Bone marrow (tissue), 2 donors: ENCODE measurements at regions not wholly inside any gene's neighbourhood (a gene's known extent, or its start where the extent isn't known, plus 50 kb on each side); places are given as distances from the start of the nearest gene placed in this dataset.
"Not testable (repeated sequence)": the region's sequence is repeated elsewhere in the genome, so short reads cannot be mapped to it uniquely, and the experiment has no call there.

Experiments used
- DNase-seq, 2 donors: peaks; one replicate each; lab custom pipeline; 2025; lab: John Stamatoyannopoulos, UW

DNA sequence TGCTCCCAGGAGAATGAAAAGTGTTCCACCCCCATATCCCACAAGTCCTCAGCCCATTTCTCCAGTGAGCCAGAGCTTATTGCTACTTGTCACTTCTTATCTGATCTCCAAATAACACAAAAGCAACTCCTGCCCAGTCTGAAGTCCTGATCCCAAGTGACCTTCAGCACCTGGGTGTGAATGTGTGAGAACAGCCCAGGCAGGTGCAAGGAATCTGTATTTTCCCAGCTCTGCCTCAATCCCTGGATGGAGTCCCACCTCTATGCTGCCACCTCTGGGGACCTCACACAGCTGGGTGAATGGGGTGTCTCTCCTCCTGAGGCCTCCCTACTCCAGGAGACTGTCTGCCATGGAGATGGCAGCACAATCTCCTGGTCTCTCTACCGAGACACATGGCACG lies 402.4 kb upstream of the PROX1 start:
- no peak for DNase-seq

DNA sequence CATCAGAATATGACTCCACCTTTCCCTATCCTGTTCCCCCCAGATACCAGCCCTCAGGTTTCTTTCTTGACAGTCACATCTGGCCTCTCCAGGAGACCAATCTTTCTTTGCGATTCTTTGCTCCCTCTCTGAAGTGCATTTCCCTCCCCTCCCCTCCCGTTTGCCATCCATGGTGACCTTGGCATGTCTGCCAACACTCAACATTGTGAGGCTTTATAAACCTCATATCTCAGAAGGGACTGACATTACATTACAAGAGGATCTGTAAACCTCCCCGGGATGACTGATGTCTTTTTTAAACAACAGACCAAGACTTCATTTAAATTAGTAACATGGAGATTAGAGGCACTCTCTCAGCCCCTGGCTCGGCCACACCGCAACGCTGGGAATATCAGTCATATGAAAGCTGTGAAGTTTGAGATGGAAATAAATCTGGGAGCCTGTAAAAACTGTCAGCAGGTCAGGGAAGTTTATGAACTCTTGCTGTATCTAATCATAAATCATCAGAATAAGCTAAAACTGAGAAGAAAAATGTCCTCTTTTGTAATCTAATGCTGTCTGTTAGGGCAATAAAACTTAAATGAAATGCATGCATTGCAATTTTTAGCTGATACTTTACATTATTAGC lies 401.7 kb upstream of the PROX1 start:
- DNase-seq = no peak

DNA sequence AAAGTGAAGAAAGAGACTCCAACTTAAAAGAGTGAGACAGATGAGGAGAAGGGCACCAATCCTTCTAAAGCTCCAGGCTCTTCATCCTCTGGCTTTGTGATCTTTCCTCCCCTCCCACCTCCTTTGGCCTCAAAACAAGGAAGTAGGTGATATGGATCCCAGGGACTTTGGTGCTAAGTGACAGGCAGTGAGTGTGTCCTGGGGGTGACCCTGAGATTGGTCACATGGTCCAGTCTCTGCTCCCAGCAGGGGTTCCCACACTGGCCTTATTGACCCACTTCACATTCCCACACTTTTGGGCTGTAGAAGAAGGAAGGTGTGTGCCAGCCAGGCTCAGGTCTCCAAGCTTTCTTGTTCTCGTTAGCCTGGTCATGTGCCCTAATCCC lies 401.2 kb upstream of the PROX1 start:
- DNase-seq = no peak

DNA sequence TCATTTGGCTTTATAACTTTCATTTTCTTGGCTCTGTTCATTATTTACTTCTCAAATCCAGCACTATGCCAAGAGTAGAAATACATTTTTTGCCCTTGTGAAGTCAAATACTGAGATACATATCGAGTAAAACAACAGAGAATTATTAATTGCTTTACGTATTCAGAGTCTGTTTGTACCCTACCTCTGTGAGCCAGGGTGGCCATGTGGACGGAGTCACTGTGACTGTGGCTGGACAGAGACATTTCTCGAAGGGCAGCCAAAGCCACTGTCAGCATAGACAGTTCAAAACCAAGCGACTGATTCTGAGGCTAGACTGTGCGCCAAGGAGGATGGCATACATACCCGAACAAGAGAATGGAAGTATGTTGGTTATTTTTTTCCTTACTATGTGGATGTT lies 391.0 kb upstream of the PROX1 start:
- DNase-seq = no peak

DNA sequence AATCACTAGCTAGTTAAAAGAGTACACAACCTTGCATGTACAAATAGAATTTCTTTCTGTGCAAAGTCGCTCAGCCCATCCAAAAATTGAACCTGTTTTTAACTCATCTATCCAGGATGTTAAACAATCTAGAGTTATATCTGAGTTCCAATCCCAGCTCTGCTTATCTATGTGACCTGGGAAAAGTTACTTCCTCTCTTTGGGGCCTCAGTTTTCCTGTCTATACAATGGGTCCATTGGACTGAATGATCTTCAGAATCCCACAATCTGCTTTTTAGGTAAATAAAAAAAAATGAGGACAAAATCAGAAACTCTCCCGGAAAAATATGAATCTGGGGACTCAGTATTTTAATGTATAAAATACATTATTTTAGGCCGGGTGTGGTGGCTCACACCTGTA lies 389.5 kb upstream of the PROX1 start:
- no peak for DNase-seq

DNA sequence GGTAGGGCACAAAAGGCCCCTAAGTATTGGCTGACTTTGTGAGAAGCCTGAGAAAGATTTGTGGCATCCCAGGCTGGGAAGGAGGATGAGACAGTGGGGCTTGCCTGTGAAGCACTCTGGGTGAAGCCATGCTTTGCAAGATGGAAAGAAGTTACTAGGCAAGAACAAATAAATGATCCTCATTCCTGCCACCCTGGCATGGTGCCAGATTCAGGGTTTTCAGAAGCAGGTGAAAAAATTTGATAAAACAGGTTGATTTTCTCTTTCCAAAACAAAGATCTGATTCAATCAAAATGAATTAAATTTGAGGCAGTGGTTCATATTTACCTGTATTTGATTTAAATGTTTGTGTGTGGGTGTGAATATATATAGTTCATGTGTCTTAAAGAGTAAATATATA lies 386.9 kb upstream of the PROX1 start:
- no peak for DNase-seq

DNA sequence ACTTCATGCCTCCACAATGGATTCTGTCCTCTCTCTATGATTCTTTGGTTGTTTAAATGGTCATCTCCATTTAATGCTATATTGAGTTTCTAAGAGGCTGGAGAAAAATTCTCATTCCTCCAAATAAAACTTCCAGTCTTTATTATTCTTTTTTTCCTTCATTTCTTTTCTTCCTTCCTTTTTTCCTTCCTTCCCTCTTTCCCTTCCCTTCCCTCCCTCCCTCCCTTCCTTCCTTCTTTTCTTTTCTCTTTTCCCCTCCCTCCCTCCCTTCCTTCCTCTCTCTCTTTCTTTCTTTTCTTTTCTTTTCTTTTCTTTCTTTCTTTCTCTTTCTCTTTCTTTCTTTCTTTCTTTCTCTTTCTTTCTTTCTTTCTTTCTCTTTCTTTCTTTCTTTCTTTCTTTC lies 386.1 kb upstream of the PROX1 start:
- DNase-seq = not testable (repeated sequence)

DNA sequence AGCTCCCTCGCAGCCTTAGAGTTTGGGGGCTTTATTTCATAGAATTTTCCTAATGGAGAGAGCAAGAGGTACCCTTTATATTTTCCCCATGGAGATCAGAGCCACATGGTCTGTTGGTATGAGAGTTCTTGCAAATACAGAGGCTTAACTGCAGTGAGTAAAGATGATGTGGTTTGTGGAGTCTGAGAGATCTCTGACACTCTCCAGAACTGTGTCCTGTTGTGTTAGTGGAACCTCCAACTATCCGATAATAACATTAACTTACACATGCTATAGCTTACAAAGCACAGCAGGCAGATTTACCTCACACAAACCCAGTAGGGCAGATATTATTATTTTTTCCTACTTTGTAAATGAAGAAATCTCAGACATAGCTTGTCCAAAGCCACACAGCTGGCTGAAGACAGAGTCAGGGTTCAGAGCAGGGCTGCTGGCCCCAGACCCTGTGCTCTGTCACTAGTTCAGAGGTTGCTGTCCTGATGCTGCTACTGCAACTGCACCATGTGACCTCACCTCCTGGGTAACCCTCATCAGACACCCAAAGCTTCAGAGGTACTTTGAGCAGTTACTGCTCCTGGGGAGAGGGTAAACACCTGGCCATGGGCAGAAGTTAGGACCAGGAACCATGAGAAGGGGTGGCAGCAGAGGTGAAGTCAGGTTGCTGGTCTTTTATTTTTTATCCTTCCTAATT lies 384.8 kb upstream of the PROX1 start:
- no peak for DNase-seq

DNA sequence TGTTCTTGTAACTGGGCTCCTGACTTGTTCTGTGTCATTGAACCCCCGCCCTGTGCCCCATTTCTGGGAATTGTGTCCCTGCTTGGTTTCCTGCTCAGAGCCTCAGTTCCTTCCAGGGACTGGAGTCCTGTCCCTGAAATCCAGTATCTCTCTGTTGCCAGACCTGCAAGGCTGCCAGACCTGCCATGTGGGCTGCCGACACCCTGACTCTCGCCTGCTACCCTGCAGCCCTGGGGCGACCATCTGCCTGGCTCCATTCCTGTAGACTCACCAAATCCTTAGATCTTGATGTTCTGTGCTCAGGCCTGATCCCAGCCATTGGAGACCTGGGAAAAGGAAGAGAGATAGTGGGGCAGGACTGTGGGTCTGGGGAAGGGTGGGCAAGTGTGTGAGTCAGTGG lies 383.3 kb upstream of the PROX1 start:
- no peak for DNase-seq

DNA sequence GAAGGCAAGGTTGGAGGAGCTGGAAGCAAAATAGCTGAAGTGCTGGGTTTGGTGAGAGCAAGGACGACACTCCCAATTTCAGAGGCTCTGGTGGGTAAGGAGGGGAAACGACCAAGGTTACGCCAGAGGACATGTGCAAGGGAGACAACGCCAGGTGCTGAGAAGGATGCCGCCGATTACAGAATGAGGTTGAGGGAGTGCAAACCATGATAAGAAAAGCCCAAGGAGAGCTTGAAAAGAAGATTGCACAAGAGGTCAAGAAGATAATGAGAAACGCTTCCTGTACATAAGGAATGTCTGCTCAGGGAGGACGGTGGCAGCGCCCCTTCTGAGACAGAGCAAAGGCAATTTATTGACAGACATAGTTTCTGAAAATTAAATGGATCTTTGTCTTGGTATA lies 382.0 kb upstream of the PROX1 start:
- DNase-seq = no peak

DNA sequence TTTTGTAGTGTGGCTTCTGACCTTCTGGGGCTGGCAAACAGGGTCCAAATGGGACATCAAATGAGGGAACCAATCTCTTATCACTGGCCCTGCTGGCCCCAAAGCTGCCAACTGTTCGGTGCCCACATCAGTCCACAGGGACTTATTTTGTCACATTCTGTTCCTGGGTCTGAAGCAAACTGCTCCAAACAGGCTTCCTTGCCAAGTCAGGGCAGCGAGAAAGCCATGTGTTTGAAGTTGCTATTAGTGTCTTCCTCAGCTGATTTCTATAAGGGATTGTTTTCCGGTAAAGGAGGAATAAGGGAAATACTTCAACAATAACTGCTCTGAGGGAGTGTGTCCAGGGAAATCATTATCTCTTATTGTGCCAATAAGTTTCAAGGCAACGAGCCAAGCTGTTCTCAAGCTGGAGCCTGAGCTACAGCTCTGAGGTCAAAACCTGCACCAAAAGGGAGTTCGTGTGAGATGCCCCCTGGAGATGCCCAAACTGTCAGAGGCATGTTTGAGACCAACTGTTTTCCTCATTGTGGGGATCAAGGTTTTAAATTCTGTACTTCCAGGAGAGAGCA lies 381.4 kb upstream of the PROX1 start:
- DNase-seq = no peak

DNA sequence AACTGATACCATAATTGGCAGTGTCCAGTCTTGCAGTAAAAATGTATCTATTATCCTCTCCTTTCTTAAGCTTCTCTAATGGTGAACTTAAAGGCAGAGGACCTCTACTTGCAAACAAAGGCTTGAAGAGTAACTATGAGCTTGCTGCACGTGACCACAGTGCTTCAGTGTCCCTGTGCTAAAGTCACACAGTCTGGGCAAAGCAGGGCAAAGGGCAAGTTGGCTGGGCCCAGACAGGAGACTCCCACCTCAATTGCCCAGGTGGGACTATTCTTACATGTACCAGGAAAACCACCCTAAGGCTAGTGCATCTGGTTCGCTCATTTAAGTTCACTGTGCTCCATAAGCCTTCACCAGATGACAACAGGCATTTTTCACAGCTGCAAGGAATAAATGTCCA lies 374.2 kb upstream of the PROX1 start:
- DNase-seq = no peak

DNA sequence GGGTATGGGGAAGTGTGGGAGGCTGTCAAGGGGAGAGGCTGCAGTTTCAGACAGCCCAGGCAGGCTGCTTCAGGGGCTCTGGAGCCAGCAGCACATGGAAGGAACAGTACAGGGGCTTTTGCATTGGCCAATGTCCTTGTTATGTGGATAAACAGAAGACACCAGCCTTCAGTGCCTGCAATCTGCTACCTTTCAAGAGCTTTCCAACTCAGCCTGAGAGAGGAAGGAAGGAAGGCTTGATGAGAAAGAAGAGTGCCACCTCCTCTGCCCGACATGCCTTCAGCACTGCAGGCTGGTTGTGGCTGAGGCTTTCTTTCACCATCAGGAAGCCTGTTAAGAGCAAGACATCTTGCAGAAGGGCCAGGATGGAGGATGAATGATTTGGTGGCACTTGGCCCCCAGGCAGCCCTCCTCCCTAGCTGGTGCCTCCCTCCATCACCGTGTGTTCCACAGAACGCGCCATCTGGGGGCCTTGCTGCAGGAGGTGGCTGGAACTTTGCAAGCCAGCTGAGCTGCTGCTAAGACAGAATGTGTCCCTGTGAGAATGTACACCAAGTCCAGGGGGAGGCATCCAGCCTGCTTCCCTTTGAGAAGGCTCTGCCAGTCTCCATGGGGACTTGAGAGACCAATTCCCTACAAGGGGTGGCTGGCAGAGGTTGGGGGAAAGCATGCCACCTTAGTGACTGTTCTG lies 372.4 kb upstream of the PROX1 start:
- no peak for DNase-seq

DNA sequence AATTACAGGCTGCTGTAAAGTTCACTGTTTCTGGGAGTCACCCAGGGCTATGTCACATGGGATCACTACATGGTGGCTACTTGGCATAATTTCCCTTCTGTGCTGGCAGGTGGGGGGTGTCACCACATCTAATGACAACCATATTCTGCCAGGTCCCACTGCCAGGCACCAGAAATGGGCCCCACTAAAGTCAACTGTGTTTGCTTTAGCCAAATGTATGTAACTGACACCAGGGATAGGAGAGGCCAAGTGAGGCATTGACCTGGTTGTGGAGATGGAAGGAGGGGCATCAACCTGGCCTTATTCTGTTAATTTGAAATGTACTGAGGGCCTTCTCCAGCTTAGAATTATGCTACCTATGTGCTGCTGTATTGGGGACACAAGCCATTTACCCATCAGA lies 370.6 kb upstream of the PROX1 start:
- DNase-seq = no peak

DNA sequence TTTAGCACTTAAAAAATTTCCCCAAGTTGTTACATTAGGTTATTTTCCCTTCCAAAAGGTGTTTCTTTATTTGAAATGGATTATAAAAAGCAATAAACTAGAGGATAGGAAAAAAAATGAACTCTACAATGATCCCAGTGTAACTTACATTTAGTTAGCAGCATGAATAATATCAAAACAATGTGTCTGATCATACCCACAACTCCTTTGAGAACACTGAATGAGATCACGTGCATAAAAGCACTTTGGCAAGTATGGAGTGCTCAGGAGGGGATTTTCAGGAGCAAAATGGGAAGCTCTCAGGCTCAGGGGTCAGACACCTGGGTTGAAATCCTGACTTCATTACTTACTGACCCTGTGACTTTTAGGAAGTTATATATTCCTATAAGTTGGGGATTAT lies 369.7 kb upstream of the PROX1 start:
- no peak for DNase-seq

DNA sequence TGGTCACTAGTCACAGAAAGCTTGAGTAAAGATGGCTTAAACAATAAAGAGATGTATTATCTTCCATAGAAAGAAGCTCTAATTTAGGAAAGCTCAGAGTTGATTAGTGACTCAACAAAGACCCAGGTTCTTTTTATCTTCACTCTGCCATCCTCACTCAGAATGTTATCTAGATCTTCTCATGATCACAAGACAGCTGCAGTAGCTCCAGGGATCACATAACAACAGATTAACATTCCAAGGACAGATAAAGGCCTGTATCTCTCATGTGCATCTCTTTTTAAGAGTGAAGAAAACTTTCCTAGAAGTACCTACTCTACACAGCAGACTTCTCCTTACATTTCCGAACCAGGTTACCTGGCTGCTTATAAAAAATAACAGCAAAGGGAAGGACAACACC lies 368.7 kb upstream of the PROX1 start:
- no peak for DNase-seq

DNA sequence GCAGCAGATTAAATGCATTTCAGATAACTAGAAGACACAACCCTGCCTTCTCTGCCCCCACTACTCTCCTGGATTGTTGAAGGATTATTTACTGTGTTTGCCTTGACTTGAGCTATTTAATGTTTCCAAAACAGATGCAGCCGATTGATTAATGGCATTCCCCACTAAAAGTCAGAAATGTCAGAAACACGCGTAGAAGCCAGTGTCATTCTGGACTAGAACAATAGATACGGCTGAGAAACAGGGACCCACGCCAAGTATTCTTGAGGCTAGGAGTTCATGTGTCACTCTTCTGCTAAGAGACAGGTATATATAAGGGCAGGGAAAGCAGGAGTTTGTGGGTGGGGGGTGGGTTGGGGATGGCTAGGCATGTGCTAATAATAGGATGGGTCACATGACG lies 366.7 kb upstream of the PROX1 start:
- DNase-seq = no peak

DNA sequence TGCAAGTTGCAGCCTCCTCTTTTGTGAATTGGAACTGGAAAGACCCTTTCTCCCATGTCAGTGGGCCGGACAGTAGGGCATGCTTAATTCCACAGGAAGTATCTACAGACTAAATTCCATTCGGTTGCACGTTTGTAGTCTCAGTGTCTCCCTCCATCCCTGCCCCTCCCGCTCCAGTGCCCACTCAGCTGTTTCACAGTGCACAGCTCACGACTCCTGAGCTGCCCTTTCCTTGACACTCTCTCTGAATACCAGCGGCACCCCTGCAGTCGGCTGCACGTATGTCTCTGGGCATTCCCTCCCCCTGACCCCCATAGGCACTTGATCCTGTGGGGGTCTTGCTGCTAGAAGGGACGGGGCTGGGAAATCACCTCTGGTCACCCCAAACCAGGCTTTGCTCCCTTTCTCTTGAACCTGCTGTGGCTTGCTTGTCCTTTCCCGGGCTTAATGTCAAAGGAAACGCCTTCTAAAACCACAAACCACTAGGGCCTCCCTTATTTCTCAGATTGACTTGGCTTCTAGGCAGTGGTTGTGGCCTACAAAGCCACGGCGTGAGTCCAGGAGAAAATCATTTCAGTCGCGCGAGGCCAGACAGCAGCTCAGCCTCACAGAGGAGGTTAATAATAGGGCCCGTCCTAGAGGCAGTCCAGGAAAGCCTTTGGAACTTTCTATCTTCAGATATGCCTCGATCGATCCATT lies 365.3 kb upstream of the PROX1 start:
- no peak for DNase-seq

DNA sequence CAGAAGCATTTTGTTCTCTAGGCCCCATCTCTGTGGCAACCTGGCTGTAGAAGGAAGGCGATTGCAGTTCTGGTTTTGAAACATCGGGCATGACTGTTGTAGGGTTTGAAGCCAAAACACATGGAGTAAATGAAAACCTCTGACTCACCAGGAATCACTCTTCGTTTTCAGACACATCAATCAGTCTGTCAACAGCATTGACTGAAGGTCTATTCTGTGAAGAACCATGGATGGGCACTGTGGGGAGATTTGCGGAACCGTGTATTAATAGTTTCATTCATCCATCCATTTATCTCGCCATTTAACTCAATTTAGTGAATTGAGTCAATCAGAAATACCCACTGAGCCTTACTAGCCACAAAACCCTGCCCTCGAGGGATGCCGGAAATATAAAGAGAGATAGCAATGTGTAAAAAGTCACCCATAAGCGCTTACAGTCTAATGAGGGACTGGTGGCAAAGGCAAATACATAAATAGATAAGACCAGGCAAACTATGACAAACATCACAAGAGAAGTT lies 364.6 kb upstream of the PROX1 start:
- DNase-seq = no peak

DNA sequence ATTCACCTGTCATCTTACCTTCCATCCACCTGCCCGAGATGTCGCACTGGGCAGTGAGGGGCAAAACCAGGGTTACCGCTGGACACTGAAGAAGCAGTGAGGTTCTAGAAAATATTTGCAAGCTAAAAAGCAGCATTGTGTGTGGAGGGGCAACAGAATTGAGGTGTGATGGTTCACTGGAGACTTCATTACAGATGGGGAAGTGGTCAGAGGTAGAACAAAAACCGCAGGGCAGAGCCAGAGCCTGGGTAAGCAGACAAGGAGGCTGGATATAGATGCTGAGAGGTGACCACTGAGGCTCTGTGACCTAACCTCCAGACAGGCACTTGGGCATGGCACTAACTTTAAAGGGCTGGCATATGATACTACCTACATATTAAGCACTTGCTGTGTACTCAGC lies 363.9 kb upstream of the PROX1 start:
- DNase-seq = no peak

DNA sequence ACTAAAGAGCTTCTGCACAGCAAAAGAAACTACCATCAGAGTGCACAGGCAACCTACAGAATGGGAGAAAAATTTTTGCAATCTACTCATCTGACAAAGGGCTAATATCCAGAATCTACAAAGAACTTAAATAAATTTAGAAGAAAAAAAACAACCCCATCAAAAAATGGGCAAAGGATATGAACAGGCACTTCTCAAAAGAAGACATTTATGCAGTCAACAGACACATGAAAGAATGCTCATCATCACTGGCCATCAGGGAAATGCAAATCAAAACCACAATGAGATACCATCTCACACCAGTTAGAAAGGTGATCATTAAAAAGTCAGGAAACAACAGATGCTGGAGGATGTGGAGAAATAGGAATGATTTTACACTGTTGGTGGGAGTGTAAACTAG lies 351.0 kb upstream of the PROX1 start:
- not testable (repeated sequence) for DNase-seq

DNA sequence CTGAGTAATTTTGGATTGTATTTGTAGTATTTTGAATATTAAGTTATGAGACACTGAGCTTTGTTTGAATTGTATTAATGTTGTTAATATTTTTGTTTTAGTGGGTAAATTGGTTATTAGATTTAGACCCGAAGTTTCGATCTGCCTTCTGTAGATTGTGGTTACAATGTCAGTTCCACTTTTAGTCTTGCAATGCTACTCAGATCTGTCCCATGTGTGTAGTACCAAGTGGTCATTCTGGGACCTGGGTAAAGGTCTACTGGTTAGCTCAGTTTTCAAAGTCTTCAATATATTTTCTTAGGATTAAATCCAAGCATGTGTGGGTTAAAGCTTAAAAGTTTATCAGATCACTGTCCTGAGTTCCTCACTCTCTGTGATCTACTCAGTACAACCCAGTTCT lies 346.5 kb upstream of the PROX1 start:
- no peak for DNase-seq

DNA sequence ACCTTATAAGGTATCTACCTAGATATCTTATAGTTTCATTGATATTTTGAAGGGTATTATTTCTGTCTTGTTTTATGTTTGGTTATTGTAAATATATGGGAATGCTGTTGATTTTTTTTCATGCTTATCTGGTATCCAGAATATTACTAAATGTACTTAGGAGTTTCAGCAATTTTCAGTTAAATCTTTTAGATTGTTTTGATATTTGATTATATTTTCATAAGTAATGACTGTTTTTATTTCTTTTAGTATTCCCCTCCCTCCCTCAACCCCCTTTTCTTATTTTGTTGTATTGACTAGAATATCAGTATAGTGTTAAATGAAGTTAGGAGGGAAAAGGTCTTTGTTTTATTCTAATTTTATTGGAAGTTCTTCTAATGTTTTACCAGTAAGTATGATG lies 344.4 kb upstream of the PROX1 start:
- DNase-seq = no peak
